Breast epithelium (tissue), 3 donors: ENCODE measurements at regions not wholly inside any gene's neighbourhood (a gene's known extent, or its start where the extent isn't known, plus 50 kb on each side); places are given as distances from the start of the nearest gene placed in this dataset.

Experiments
- POLR2A ChIP-seq: fragments of 450-650 bp; IDR thresholded peaks from one replicate; pipeline ENCODE4 v1.6.1; 2016; ENCODE audit warnings: antibody characterized with exemption, mild to moderate bottlenecking, moderate library complexity
- TF ChIP-seq, protein P1 (sequence below), 3 donors: fragments of 450-650 bp; IDR thresholded peaks; one replicate each; pipeline ENCODE4 v1.5.1; 2016 to 2017; ENCODE audit warnings: antibody characterized with exemption in 3 of 3, mild to moderate bottlenecking in 3 of 3, moderate library complexity in 3 of 3

DNA sequence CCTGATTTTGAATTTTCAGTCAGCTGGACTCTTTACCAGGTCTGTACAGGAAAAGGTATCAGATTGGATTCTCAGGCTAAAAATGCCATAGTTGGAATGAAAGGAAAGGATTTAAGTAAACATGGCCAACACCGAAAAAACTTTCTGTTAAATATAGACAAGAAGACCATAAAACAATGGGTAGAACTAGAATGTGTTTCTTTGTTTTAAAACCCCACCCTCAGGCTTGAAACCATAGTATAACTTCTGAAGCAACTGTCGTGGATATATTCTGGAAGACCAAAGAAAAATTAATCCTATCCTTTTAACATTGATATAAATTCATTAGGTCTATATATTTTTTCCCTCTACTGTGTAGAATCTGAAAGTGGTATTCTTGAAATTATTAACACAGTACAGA, 118.6 kb upstream of the HAPLN1 start:
- TF ChIP-seq POLR2A, result no peak
- TF ChIP-seq, protein P1, sequence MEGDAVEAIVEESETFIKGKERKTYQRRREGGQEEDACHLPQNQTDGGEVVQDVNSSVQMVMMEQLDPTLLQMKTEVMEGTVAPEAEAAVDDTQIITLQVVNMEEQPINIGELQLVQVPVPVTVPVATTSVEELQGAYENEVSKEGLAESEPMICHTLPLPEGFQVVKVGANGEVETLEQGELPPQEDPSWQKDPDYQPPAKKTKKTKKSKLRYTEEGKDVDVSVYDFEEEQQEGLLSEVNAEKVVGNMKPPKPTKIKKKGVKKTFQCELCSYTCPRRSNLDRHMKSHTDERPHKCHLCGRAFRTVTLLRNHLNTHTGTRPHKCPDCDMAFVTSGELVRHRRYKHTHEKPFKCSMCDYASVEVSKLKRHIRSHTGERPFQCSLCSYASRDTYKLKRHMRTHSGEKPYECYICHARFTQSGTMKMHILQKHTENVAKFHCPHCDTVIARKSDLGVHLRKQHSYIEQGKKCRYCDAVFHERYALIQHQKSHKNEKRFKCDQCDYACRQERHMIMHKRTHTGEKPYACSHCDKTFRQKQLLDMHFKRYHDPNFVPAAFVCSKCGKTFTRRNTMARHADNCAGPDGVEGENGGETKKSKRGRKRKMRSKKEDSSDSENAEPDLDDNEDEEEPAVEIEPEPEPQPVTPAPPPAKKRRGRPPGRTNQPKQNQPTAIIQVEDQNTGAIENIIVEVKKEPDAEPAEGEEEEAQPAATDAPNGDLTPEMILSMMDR (IDR thresholded peaks at IDR 0.05), result no peak
